ENCODE measurements at regions not wholly inside any gene's neighbourhood (a gene's known extent, or its start where the extent isn't known, plus 50 kb on each side); places are given as distances from the start of the nearest gene placed in this dataset.

DNA sequence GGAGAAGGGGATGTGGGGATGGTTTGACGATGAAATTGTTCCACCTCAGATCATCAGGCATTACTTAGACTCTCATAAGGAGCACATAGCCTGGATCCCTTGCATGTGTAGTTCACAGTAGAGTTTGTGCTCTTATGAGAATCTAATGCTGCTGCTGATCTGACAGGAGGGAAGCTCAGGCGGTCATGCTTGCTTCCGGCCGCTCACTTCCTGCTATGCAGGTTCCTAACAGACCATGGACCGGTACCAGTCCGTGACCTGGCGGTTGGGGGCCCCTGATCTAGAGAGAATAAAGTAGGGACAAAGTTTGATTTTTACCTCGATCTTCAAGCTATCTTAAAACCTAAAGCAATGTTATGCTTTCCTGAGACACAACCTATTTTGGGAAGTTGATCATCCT is 373.8 kb upstream of the ARGLU1 start:
- DNase-seq (ENCODE audit: extremely low read depth in 1 of 2, low read depth in 1 of 2) = no peak

GRCh38 chr13:106927421-106927820 is 359.5 kb upstream of the ARGLU1 start:
- no peak for DNase-seq (ENCODE audit: extremely low read depth in 1 of 2, low read depth in 1 of 2)

DNA sequence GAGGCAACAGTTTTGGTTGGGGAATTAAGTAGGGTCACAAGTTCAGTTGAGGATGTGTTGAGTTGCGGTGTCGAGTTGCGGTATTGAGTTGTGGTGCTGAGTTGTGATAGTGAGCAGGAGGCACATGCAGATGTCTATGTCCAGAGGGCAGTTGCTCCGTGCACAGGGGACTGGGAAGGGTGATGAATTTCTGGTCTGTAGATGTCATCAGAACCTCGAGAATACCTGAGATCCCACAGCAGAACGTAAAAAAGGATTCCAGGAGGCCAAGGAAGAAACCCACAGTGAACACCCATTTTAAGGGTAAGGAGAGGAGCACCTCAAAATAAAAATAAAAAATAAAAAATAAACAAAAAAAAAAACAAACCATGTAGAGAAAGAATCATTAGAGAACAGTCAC is 354.4 kb upstream of the ARGLU1 start:
- no peak for DNase-seq (ENCODE audit: extremely low read depth in 1 of 2, low read depth in 1 of 2)

DNA sequence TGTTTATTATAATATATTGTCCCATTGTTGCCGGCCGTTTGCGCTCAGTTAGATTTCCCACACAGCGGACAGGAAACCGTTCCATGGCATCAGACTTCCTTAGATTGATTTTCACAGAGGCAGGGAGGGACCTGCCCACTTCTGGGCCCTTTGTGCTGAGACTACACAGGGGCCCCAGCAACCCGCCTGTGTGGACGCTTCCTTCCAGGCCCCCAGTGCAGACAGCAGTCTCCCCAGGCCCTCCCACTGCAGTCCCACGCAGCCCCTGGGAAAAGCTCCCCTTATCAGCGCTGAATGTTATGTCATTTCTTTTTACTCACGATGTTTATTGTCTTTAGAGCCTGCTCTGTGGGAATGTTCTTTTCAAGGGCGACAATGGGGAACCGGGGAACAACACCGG is 351.7 kb upstream of the ARGLU1 start:
- no peak for DNase-seq (ENCODE audit: extremely low read depth in 1 of 2, low read depth in 1 of 2)

DNA sequence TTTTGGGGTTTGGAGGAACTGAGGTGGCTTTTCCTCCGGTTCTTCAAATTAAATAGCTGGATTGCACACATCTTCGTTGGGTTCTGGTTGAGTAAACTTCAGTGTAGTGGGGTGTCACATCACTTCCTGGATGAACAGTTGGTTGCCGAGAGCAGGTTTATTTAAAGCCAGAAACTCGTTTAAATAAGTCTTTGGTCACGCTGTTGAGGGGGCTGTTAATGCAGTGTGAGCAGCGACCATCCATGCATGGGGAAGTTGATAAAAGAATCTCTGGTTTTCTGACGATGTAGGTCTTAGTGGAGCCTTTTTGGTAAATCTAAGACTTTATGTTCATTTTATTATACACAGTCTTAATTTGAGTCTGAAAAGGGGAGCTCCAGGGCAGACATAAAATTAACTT is 351.2 kb upstream of the ARGLU1 start:
- DNase-seq (ENCODE audit: extremely low read depth in 1 of 2, low read depth in 1 of 2) = no peak

DNA sequence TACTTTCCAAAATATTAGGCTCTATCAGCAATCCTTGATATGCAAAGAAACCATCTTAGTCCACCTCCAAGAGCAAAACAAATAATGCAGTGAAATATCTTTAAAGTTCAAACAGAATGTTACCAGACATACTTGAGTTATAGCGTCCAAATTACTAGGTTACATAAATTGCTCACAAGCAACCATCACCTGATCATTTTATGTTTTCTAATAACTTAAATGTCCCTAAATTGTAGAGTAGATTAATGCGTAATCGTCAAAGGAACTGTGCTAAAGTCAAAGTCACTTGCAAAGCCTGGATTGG is 350.6 kb upstream of the ARGLU1 start:
- DNase-seq (ENCODE audit: extremely low read depth in 1 of 2, low read depth in 1 of 2) = no peak

DNA sequence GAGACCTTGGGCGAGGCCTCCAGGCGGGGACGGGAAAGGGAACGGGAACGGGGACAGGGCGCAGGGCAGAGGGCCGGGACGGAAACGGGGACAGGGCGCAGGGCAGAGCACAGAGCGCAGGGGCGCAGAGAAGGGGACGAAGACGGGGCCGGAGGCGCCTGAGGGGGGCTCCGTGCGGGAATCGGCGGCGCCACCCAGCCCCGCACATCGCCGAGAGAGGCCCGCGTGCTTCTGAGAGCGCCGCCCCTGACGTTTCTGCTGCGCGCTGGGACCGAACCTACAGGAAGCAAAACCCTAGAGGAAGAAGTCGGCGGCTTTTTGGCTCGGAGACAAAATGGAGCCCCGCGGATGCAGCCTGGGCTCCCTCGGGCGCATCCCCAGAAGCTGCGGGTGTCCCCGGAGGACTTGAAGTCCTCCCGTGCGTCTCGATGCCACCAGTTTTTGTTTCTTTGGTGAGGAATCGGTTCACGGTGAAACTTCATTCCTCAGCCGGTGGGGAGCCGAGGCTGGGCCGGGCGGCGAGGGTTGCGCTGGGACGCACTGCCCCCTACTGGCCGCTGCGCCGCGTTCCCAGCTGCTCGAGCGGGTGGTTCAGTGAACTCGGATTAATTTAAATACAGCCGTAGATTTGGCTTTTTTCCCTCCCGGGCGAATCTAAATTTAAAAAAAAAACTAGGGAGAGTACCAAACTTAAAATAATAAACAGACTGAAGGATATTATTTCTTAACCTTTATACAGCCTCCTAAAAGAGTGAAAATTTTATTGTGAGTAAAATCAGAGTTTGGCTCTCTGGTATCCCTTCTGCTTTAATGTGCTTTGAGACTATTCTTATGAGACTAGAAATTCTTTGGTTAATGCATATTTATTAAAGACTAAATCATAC is 350.0 kb upstream of the ARGLU1 start:
- DNase-seq (ENCODE audit: extremely low read depth in 1 of 2, low read depth in 1 of 2) = peak in 1 of 2 donors; percentile 44

- no peak for DNase-seq (ENCODE audit: extremely low read depth in 1 of 2, low read depth in 1 of 2)
These were observed 349.2 kb upstream of the ARGLU1 start for GRCh38 chr13:106917024-106917571.

DNA sequence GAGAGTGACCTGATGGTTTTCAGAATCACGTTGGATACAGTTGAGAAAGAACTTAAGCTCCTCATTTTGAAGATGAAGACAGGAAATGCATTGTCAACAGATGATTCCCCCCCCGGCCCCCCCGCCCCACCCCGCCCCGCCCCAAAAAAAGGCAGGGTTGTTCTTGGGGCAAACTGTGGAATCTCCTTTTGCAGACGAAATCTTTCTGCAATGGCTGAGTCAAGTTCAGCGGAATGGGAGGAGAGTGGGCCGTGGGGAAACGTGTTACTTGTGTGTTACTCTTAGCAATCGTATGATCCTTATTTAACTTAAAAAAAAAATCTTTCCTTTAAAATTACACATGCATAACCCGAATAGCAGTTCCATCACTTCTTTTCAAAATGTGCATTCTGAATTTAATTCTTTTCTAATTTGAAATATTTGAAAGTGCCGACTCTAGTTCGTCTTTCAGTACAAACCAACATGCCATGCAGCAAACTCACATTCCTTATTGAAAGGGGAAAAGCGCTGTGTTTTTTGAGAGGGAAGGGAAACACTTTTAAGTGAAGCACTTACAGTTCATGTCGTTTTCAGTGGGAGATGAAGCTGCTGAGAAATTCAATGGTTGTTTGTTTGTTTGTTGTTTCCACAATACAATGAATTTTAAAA is 348.5 kb upstream of the ARGLU1 start:
- DNase-seq (ENCODE audit: extremely low read depth in 1 of 2, low read depth in 1 of 2) = no peak

GRCh38 chr13:106915146-106915545 is 347.2 kb upstream of the ARGLU1 start:
- no peak for DNase-seq (ENCODE audit: extremely low read depth in 1 of 2, low read depth in 1 of 2)

DNA sequence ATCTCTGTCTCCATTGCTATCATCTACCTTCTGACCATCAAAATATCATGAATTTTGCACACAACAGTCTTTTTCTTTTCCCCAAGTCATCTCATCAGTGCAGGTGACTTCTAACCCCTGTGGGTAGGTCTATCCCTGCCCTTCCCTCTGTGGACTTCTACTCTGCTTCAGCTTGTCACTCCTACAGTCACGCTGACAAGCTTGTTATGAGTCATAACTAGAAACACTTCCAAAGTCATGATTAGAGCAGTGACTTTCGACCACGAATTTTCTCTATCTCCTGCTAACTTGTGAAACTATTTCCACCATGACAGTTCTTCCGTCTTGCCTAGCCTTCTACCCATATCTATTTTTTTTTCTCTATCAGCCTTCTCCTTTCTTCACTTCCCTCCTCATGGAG is 343.7 kb upstream of the ARGLU1 start:
- DNase-seq (ENCODE audit: extremely low read depth in 1 of 2, low read depth in 1 of 2) = no peak

- no peak for DNase-seq (ENCODE audit: extremely low read depth in 1 of 2, low read depth in 1 of 2)
These were observed 343.1 kb upstream of the ARGLU1 start for GRCh38 chr13:106911020-106911419.

DNA sequence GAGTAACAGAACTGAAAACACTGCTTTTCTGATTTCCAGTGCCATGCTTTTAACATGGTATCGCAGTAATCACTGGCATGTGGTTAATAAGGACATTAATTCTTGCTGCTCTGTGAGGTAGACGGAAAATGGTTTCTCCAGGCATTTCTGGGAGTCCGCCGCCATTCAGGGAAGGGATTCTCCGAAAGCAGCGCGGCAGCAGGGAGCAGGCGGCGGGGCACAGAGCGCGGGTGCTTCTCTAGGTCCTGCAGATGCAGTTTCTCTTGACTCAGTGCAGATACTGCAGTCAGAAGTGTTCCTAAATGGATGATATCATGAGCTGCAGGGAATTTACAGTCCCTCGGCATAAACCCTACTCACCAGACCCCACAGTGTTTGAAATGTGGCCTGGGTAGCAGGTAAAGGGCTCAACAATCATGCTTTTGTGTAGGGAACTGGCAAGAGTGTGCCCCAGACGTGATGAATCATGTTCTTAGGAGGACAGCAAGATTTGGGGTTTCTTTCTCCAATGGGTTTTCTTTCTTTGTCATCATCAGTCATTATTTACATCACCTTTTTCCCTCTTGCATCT is 338.6 kb upstream of the ARGLU1 start:
- no peak for DNase-seq (ENCODE audit: extremely low read depth in 1 of 2, low read depth in 1 of 2)

DNA sequence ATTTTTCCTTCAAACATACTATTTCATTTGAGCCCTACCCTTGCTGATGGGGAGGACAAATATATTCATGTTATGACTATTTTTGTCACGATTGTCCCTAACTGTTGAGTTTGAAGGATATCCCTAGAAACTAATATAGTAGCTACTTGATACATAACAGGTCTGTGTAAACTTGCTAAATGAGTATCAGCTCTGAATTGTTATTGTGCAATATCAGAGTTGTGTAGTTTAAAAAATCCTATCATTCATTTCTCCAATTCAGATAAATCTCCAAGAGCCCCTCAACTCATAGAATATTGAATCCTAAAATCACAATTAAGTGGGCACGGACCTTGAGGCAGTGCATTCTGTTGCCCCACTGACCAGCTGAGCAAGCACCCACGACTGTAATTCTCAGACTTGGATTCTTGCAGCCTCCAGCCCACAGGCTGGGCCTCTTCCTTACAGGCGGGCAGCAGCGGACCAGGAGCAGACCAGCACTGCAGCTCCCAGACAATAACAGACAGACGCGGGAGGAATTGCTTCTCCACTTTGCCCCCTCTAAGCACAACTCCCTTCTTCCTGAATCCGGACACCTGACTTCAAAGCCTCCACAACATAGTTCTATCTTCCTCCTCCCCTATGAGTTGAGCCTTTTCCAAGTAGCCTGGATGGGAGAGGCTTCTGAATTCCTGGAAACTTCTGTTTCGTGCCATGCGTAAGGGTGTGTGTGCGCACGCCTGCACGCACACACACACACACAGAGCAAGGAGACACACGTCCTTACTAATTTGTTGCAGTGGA is 337.6 kb upstream of the ARGLU1 start:
- DNase-seq (ENCODE audit: extremely low read depth in 1 of 2, low read depth in 1 of 2) = no peak

GRCh38 chr13:106899442-106899841 is 331.5 kb upstream of the ARGLU1 start:
- no peak for DNase-seq (ENCODE audit: extremely low read depth in 1 of 2, low read depth in 1 of 2)

- DNase-seq (ENCODE audit: extremely low read depth in 1 of 2, low read depth in 1 of 2) = no peak
These were observed 330.3 kb upstream of the ARGLU1 start for GRCh38 chr13:106898231-106898630.

DNA sequence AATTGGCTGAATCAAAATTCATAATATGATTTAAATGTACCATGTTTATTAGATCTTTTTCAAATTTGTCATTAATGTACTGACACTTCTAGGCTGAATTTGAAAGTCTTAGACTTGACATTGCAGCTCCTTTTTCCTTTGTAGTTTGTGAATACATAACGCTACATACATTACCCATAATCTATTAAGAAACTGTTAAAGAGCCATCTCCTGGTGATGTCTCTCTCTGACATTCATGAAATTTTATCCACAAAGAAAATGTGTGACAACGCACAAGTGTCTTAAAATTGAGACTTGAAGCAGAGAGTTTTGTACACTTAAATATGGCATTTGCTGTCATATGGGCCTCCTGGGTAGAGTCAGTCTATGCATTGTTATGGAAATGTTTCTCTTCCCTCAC is 320.2 kb upstream of the ARGLU1 start:
- no peak for DNase-seq (ENCODE audit: extremely low read depth in 1 of 2, low read depth in 1 of 2)

- no peak for DNase-seq (ENCODE audit: extremely low read depth in 1 of 2, low read depth in 1 of 2)
These were observed 319.7 kb upstream of the ARGLU1 start for GRCh38 chr13:106887686-106888085.

DNA sequence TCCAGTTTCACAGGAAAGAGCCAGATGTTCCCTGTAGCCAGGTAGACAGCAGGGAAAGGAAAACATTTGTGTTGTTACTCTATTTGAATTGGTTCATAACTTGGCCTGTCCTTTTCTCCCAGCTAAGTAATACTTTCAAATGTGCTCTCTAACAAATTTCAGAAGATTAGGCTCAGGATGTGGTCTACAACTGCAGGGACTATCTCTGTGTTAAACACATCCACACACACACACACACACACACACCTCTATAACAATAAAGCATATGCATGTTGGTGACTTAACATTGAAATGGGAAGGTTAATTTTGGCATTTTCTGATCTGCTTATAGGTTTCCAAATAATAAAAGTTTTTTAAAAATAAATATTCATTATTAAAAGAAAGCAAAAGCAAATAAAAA is 316.0 kb upstream of the ARGLU1 start:
- no peak for DNase-seq (ENCODE audit: extremely low read depth in 1 of 2, low read depth in 1 of 2)

DNA sequence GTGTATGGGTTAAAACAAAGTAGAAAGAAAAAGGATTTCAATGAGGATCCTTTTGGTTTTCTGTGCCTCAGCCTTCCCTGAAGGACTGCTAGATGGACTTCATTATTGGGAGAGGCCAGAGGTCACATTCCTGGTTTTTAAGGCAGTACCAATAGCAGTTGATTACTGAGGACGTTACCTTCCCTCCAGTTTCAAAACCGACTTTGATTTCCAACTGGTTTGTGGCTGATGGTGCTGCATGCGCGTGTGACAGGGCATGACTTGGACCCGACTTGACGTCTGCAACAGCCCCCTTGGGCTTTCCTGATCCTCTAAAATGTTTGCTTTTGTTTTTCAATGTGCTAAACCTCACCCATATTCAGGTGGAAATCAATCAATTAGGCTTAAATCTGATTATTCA is 314.3 kb upstream of the ARGLU1 start:
- no peak for DNase-seq (ENCODE audit: extremely low read depth in 1 of 2, low read depth in 1 of 2)

GRCh38 chr13:106879806-106880205 is 311.9 kb upstream of the ARGLU1 start:
- no peak for DNase-seq (ENCODE audit: extremely low read depth in 1 of 2, low read depth in 1 of 2)
